NCI-H2081 treated with DMSO at 0.1 percent for 48 hours (cell line): ENCODE measurements at regions not wholly inside any gene's neighbourhood (a gene's known extent, or its start where the extent isn't known, plus 50 kb on each side); places are given as distances from the start of the nearest gene placed in this dataset.
"Not testable (repeated sequence)": the region's sequence is repeated elsewhere in the genome, so short reads cannot be mapped to it uniquely, and the experiment has no call there.

Experiments used
- DNase-seq: peaks from one replicate; lab custom pipeline; 2025; lab: John Stamatoyannopoulos, UW

DNA sequence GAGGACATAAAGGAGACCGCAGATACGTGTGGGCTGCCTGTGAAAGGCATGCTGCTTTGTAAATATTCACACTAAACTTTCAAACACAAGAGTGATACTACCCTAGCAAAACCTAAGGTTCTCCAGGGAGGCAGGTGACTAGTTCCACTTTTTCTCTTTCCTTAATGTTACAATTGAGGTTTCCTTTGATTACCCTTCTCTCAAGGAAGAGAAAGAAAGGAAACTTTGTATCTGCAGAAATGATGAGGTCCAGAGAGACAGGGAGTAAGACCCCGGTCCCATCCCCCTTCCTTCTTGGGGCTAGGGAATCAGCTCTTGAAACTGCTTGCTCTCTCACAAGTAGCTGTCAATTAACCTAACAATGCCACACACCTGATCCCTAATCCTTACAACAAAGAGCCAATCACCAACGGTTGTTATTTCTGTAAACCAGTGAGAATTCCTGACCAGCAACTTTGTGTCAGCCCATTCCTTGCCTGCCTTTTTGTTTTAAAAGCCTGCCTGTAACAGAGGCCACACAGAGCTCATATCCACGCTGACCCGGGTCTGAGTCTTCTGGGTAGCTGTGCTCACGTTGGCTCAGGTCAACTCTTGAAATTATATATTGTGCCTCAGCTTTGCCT lies 754.8 kb upstream of the FRG1 start:
- DNase-seq, result no peak

DNA sequence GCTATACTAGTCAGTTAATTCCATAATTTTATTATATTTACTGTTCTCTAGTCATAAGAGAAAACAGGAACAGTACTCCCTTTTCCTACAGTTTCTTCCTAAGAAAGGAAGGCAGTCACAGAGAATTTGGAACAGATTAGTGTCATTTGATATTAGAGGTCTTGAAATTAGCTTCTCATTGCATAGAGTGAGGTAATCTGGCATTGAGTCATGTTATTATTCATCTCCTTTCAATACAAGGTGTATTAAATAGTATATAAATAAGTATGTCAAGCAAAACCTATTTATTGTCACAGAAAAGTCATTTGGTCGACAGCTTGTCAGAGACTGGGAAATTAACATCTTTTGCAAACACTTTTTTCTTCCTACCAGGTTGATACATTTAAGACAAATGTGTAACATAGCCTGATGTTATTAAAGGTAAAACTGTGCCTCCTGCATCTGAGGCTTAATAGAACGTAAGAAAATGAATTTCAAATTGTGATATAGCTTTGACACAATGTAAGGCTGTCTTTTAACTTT lies 753.1 kb upstream of the FRG1 start:
- DNase-seq, result no peak

DNA sequence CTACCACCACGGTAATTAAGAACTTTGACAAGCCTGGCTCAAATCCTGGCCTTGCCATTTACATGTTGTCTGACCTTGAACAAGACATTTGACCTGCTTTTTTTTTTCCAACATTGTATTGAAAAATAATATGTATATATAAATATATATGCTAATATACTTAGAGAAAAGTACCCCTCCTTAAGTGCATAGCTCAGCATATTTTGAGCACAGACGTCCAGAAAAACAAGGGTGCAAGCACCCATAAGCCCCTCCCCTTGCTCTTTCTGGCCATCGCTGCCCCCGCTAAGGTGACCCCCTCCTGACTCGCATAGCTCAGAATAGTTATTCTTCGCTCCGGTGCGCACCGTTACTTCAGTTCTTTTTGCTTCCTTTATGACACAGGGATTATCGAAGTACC lies 742.0 kb upstream of the FRG1 start:
- no peak for DNase-seq

DNA sequence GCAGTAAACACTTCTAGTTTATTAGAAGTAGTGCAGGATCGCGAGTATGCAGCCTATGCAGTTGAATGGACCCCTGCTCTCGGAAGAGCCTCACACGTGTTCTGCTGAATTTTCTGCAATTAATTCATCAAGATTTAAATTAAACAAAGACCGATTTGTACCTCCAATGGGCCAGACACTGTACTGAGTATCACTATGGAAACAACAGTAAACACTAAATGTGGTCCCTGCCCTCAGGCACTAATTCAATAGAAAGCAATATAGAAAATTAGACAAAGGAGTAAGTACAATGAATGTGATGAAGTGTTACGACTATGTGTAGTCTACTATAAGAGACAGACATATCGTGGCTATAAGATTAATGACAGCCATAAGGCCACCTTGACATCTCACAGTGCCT lies 740.3 kb upstream of the FRG1 start:
- DNase-seq, result no peak

DNA sequence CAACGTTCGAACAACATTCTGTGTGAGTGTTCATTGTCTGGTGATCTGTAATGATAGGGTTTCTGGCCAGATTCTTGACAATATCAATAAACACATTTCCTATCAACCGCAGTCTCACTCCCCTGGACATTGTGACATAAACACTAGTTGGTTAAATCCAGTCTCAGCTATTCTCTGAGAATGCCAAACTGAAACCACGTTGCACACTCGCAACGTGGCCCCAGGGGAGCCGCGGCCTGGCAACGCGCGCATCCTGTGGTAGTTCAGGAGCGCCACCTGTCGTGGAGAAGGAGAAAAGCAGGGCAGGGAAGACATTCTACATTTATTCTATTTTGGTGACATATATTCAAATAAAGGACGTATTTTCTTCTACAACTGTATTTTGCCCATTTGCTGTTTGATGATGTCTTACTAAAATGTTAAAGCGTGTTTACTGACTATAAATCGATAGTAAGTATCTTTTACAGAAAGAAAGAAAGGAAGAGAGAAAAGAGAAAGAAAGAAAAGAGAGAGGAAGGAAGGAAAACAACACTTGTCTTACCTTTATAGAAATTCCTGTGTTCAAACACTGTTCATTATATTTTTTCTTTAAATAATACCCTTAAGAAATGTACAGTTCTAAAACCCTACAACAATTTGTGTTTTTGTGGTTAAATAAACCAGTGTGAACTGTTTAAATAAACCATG lies 738.3 kb upstream of the FRG1 start:
- peak; percentile 28 for DNase-seq

DNA sequence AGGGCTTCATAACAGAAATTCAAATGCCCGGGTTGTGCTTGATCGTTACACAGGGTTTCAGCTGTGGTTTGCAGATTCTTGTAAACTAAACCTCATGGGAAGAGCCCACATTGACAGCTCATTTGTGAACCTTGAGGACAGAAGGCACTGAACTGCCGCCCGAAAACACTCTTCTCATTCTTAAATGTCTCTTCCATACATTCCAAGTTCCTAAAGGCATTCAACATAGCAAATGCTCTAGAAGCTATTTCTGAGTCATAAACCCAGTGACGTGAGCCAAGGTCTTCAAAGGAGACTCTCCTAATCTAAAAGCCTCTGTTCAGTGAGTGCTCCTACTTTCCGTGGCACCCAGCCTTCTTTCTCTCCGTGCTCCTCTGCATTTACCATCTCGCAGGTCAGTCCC lies 737.8 kb upstream of the FRG1 start:
- DNase-seq, result no peak

DNA sequence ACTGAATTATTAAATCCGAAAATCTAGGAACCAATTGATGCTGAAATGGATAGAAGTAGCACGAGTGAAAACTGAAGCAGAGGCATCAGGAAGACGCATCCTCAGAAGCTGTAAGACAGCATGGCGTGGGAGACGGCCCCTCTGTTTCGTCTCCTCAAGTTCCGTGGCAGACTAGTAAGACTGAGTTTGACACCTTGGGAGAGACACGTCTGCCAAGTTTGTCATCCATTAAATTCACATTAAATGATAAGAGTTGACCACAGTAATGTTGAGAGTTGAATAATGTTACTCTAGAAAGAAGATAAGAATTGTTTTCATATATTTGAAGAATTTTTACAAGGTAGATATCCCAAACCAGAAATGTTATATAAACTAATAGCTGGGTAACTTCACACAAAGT lies 736.1 kb upstream of the FRG1 start:
- no peak for DNase-seq

DNA sequence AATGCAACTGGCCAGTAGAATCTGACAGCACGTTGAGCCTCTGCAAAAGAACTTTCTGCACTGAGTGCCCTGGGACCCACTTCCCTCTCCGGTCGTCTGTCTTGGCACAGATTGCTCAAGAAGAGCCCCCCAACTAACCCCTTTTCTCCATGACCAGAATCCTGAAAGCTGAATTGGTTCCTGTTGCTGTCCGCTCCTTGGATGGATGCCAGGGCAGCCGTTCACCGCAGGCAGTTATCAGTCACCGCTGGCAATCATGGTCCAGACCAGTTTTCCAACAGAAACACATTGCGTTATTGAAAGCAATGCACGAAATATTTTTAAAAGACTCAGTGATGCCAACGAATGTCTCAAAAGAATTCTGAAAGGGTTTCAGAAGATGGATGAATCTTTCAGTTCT lies 733.7 kb upstream of the FRG1 start:
- no peak for DNase-seq

DNA sequence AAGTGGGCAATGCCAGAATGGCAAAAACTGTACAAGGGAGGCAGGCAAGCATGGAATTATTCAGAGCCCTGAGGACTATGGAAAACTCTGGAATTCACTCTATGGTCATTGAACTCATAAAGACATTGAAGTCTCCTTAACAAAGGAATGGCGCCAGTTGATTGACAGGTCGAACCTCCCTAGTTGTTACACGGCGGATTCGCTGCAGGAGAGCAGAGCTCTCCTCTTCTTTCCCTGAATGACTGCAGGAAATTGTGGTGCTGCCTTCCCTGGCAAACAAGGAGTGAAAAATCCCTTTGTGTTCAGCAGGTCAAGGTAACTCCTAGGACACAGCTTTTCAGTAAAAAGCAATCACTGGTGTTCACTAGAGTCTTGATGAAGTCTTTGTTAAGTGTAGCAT lies 732.8 kb upstream of the FRG1 start:
- no peak for DNase-seq

DNA sequence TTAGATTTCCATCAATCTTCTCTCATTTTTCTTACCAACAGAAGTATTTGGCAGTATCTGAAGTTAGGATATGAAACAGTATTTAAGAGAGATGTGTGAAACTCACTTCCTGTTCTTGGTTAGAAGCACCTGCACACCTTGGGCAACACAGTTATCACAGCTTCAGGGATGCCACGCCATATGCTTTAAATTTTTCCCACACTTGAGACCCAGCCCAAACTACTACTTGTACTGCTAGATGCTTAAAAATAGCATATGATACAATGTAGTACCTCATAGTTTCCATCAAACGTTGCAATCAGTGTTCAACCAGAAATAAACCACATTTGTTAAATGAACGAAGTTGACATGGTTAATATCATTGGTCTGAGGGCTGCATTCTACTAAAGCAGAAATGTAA lies 725.1 kb upstream of the FRG1 start:
- no peak for DNase-seq

DNA sequence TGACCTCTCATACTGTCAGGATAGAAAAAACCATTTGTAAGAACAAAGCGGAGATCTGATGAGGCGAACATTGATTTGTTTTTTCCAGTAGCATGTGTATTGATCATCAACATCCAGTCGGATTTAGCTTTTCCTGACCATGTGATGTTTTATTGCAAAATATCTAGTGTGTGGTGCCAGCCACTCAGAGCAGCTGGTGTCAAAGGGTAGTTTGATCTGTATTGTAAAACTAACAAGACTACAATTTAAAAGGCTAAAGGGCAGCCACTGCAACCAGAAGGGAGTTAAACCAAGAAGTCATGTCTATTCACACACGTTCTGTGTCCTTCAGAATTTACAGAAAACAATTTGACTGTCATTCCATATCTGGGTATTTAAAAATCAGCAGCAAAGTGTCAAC lies 719.0 kb upstream of the FRG1 start:
- DNase-seq, result no peak

DNA sequence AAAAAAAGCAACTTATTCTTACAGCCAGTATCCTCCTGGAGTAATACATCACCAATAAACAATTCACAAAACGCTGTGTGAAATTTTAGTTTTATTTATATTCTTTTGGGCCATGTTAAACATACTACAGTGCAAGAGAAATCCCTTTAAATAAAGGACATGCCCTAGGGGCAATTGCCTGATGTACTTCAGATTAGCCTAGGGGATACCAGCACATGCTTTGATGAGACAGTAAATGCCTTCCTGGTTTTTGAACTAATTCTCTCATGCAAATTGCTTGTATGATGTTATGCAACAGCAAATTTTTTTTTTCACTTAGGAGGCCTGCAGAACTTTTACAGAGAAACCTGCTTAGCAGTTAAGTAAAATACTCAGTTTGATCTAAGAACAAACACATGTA lies 711.9 kb upstream of the FRG1 start:
- no peak for DNase-seq

DNA sequence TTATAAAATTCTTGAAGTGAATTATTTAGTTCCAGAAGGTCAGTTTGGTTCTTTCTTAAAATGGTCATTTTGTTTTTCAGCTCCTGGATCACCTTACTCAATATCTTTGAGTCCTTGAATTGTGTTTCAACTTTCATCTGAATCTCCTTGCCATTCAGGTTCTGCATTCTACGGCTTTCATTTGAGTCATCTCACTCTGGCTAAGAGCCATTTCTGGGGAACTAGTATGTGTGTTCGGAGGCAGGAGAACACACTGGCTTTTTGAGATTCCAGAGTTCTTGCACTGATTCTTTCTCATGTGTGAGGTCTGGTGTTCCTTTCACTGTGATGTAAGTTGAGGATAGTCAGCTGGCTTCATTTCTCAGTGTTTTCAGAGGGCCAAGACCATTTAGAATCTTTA lies 708.4 kb upstream of the FRG1 start:
- DNase-seq, result no peak

DNA sequence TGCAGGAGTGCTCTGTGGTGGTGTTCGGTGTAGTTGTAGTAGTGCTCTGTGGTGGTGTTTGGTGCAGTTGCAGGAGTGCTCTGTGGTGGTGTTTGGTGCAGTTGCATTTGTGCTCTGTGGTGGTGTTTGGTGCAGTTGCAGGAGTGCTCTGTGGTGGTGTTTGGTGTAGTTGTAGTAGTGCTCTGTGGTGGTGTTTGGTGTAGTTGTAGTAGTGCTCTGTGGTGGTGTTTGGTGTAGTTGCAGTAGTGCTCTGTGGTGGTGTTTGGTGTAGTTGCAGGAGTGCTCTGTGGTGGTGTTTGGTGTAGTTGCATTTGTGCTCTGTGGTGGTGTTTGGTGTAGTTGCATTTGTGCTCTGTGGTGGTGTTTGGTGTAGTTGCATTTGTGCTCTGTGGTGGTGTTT lies 706.9 kb upstream of the FRG1 start:
- DNase-seq, result not testable (repeated sequence)

DNA sequence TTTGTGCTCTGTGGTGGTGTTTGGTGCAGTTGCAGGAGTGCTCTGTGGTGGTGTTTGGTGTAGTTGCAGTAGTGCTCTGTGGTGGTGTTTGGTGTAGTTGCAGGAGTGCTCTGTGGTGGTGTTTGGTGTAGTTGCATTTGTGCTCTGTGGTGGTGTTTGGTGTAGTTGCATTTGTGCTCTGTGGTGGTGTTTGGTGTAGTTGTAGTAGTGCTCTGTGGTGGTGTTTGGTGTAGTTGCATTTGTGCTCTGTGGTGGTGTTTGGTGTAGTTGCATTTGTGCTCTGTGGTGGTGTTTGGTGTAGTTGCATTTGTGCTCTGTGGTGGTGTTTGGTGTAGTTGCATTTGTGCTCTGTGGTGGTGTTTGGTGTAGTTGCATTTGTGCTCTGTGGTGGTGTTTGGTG lies 705.7 kb upstream of the FRG1 start:
- DNase-seq, result not testable (repeated sequence)

DNA sequence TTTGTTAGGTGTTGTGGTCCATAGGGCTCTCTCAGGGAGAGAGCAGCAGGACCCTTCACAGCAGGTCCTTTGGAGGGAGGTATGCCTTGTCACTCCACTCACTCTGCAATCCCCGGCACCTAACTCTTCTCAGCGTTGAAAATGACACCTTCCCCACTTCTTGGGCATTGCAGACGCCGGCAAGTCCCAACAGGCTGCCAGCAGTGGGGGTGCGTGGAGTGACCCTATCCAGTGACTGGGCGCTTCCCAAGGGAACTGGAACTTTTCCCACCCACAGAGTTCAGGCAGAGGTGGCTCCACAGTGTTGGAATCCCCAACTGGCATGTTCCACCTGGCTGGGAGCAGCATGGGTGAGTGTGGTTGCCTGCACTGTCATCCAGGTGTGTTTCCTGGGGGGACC lies 705.1 kb upstream of the FRG1 start:
- DNase-seq, result no peak

DNA sequence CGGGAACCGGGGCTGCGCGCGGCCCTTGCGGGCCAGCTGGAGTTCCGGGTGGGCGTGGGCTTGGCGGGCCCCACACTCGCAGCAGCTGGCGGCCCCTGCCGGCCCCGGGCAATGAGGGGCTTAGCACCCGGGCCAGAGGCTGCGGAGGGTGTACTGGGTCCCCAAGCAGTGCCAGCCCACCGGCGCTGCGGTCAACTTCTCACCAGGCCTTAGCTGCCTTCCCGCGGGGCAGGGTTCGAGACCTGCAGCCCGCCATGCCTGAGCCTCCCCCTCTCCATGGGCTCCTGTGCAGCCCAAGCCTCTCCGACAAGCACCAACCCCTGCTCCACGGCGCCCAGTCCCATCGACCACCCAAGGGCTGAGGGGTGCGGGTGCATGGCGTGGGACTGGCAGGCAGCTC lies 704.4 kb upstream of the FRG1 start:
- not testable (repeated sequence) for DNase-seq

DNA sequence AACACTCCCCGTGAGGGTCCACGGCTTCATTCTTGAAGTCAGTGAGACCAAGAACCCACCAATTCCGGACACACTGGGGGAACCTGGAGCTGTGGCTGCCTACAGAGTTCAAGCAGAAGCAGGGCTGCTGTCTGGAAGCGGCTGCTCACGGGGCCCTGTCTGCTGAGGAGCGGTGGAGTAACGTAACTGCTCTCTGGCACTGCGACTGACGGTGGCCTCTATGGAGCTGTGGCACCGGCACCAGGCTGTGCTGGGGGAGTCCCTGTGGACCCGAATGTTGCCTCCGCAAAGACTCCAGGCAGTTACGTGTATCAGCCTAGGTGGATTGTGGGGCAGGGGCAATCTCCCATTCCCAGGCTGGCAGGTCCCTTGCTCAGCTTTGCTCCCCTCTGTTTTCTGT lies 703.3 kb upstream of the FRG1 start:
- DNase-seq, result no peak

DNA sequence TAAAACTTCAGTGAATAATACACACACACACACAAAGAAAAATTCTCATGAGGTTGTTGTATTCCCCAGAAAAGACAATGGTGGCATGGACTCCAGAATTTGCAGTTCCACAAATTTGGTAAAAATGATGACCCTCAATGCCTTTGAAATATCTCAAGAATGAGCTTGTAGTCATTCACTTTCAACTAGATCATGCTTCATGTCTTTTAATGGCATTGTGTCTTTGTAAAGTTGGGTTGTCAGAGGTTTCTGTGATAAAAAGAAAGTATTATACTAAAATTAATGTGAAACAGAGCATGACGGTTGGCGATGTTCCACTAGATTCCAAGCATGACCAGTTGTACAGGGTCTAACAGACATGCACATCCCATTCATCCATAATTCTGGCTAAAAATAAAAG lies 685.0 kb upstream of the FRG1 start:
- DNase-seq, result no peak

DNA sequence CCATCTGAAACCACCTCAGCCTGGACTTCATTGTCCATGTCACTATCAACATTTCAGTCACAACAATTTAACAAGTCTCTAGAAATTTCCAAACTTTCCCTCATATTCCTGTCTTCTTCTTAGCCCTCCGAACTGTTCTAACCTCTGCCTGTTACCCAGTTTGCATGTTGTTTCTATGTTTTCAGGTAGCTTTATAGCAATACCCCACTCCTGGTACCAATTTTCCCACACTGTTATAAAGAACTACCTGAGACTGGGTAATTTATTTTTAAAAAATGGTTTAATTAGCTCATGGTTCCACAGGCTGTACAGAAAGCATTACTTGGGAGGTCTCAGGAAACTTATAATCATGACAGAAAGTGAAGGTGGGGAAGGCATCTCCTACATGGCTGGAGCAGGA lies 679.2 kb upstream of the FRG1 start:
- no peak for DNase-seq

DNA sequence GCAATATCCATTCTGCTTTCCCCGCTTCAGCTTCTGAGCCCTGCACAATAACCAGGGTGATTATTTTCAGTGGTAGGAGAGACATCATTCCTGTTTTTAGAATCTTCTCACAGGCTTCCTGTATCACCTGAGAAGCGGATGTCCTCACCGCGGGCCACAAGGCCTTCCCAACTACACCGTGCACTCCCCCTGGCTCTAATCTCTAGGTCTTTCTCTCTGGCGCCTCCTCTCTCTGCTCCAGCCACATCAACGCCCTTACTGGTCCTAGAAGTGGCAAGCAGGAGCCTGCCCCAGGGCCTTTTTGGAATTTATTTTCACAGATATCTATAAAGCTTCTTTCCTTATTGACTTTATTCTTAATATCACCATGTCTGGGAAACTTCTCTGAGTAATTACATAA lies 675.2 kb upstream of the FRG1 start:
- DNase-seq, result no peak

DNA sequence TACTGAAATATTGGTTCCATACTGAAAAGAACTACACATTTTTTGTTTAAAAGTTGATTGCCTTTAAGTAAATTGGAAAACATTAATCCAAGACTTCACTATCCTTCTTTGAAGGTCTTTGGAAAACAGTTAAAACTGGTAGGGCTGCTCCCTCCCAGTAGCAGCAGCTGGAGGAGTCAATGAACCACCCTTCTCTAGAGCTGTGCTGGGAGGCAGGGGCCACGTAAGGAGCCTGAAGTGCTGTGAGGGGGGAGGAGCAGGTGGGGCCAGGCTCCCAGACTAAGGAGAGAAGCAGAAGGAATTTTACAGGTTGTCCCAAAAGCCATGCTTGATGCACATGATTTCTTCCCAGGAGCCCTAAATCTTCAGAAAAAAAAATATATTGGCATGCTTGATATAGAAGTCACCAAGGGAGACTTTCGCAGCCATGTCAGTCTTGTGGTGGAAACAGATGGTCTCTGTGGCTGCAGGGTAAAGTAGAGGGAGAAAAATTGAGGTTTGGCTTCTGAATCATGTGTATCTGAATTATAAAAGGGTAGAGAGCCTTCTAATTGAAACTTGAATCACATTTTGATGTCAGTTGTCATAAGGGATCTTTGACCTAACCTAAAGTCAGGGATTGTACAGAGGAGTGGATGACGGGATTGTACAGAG lies 673.2 kb upstream of the FRG1 start:
- DNase-seq, result no peak

DNA sequence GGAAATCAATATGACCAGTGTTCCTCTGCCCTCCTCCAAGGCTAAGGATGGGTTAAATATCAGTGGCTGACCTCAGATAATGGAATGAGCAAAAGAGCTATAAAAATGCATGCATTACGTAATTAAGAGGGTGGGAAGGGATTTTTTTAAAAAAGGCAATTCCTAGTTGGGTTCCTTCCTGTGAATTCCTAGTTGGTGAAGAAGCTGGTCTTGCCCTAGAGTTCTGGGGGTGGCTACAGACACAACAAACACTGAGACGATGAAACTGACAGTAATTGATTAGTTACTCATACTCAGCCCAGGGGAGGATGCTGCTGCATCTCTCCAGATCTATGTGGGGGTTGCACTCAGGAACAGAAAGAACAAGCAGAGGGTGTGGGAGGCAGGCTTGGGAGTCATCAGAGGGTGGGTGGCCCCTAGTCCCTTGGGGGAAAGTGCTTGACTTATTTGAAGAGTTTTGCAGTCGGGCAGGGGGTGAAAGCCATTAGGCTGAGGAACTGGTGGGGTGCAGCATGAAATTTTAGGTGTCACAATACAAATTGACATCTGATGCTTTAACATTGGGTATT lies 662.0 kb upstream of the FRG1 start:
- DNase-seq, result no peak
